G401 (cell line): ENCODE measurements at regions not wholly inside any gene's neighbourhood (a gene's known extent, or its start where the extent isn't known, plus 50 kb on each side); places are given as distances from the start of the nearest gene placed in this dataset.

Experiments
- DNase-seq: peaks from one replicate; pipeline ENCODE4 v3.0.0-alpha.2; 2015; ENCODE audit warnings: low spot score
- in situ Hi-C: cut with HindIII; loops from 2 replicates; pipeline ENCODE4 v1.10.0; 2016; ENCODE audit warnings: low sequenced_read_pairs, mixed read lengths

DNA sequence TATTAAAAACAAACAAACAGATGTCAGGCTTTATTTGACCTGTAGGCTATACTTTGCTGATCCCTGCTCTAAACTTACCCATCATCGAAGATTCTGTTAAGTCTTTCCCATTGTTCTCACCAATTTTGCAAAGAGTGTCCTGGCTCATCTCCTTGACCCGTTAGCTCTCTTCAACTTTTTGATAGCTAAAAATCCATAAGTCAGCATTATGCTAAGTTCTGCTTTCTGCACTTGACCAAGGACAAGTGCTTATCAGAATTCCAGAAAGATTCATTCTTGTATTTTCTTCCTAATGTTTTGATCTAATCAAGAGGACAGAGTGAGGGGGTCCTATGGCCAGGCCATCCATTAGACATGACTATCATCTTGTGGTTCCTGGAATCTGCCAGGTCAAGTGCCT is 503.5 kb downstream of the FUT8 start:
- DNase-seq = no peak
- in situ Hi-C loops = no loop called here

DNA sequence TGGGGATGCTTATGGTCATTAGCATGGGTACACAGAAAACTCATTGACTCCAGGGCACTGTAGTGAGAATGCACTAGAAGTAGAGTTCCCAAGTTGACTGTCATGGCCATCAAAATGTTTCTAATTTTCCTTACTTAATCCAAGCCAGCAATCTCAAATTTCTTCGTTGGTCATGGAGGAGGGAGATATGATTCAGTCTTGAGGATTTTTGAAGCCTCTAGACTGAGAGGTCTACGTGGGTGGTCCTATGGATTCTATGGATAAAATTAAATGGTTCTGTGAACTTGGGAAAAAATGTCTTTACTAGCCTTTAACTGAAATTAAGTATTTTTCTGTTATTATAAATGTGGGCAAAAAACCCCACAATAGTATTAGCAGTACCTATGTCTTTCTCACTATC is 508.5 kb downstream of the FUT8 start:
- in situ Hi-C loops = no loop called here
- DNase-seq = no peak

DNA sequence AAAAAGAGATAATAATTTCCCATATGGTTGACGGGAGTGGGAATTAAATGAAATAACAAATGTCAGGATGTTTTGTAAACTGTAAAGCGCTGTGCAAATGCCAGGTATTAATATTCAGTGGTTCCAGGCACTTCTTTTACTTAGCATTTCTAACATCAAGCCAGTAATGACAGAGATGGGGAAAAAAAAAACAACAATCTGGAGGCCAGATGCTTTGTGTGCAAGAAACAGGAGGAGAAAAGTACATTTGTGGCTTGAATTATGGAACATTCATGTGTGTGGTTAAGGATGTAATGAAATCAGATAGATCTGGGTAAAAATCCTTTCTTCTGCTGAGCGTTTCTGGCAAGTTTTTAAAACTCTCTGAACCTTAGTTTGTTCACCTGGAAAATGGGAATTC is 509.6 kb downstream of the FUT8 start:
- in situ Hi-C loops = no loop called here
- no peak for DNase-seq

DNA sequence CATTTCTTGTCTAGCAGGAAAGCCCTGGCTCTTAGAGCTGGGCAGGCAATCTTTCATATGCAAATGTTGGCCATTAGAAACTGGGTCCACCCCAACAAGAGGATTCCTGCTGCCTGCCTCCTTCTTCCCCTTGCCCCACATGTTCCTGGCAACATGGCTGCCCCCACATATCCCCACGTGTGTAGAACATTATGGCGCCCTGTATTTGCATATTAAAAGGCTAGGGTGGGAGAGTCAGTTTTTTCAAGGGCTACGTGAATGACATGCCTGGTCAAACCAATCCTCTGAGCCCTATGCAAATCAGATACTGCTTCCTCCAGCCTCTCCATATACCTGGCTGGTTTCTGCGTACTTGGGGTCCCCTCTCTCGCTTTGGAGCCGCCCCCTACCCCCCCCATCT is 514.0 kb downstream of the FUT8 start:
- no peak for DNase-seq
- in situ Hi-C loops = no loop called here

DNA sequence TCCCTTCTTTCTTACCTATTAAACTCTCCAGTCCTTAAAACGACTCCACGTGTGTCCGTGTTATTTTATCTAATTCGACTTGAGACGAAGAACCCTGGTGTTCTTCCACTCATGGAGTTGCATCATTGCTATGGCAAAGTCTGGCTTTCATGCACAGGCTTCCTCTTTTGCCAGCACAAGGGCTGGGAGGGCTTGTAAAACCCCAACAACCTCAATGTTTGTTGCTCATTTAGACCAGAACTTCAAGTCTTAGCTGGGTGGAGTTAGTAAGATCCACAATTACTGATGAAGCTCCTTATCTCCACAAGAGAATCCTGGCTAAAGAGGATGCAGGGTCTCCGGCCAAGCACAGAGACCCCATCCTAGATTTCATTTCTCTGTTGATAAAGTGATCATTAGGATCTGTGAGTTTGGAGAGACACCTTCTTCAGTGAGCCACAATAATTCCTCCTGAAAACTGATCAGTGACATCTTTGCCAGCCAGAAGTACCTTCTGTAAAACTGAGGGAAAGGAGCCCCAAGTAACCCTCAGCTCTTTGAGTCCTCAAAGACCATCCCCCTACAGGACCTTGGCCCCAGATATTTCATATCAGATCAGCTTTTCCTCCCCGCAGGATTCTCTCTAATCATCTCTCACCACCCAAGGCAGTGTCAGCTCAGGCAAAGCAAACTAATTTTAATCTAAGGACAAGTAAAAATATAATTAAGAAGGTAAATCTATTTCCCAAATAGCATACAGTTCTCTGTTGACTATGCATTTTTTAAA is 514.6 kb downstream of the FUT8 start:
- in situ Hi-C loops = no loop called here

DNA sequence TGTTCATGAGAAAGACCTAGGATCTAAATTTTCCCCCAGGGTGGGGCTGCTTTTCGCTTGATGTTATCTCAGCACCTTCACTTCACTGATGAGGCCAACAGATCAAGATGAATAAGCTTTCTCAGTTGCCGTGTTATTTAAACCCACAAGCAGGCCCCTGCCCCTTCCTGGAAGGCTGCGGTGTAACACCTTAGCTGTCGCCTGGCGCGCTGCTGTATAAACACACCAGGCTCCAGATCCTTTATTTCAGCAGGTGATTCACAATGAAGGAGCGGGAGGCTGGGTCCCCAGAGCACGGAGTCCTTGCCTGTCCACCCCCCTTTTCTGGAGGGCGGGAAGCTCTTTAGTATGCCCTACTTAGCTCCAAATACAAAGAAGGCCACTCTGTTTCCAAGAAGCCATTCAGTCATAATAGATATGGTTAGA is 515.4 kb downstream of the FUT8 start:
- in situ Hi-C loops = no loop called here
- no peak for DNase-seq

More for the DNA sequence above, 514.6 kb downstream of the FUT8 start:
- no peak for DNase-seq

DNA sequence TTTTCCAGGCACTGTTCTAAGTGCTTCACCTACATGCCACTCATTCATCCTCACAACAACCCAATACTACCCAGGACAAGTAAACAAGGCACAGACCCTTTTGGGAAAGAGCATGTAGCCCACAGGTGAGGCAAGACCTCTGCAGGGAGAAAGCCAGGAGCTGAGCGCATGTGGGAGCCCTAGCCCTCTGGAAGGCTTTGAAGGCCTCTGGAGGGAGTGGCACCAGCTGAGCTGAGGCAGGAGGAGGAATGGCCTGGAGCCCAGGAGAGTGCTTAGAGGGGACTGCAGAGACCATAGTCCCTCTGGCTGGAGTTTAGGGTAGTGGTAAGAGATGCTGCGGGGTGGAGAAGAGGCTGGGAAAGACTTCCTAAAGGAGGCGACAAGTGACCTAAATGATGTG is 516.5 kb downstream of the FUT8 start:
- in situ Hi-C loops = no loop called here
- DNase-seq = no peak

DNA sequence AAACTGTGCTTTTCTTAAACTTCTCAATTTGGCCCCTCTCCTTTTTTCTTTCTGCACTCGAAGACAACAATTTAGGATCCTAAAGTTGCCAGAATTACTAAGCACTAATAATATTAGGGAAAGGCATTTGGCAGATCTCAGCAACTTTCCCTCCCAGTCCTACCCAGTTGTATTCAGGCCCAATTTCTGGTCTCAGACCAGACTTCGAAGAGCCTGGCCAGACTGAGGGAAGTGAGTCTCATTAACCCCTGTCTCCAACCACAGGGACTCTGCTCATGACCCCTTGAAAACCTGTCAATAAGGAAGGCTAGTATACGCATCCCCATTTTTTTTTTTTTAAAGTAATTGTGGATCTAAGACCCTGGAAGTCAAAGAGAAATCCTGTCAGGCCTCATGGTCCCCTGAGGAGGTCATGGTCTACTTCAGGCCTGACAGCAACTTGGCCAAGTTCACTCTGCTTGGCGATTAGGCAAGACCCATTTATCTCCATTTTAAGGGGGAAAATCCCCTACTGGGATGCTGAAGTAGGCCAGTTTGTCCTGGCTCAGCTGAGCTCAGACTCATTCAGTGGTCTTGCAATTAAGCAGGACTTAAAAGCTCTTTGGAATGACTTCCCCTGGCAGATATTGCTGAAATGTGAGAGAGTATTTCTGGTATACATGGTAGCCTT is 521.0 kb downstream of the FUT8 start:
- in situ Hi-C loops = no loop called here
- no peak for DNase-seq

DNA sequence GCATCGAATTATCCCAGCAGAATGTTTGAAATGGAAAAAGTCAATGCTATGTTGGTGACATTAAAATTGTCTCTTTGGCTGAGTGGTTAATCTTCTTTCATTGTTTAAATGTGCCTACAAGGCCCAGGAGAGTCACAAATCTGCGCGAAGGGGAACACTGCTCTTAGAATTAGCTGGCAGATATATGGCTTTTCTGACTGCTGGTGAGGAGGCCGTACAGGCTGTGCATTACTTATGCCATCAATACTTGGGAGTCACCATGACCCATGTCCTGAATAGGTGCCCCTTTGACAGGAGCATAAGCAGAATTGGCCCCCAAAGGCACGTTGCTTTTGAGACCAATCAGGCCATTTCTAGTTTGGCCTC is 521.5 kb downstream of the FUT8 start:
- DNase-seq = no peak
- in situ Hi-C loops = no loop called here

DNA sequence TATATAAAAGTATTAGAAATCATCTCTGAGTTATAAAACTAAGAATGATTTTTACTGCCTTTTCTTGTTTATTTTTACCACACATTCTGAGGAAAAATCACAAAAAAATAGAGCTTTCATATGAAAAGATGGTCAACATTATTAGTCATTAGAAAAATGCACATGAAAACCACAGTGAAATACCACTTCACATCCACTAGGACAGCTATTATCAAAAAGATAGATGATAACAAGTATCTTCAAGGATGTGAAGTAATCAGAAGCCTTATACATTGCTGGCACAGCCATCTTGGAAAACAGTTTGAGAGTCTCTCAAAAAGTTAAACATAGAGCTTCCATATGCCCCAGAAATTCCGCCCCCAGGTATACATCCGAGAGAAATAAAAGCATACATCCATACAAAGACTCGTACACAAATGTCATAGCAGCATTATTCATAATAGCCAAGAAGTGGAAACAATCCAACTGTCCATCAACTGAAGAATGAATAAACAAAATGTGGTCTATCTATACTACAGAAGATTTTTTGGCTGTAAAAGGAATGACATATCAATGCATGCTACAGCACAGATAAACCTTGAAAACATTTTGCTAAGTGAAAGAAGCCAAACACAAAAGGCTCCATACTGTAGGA is 523.9 kb downstream of the FUT8 start:
- in situ Hi-C loops = no loop called here
- no peak for DNase-seq

DNA sequence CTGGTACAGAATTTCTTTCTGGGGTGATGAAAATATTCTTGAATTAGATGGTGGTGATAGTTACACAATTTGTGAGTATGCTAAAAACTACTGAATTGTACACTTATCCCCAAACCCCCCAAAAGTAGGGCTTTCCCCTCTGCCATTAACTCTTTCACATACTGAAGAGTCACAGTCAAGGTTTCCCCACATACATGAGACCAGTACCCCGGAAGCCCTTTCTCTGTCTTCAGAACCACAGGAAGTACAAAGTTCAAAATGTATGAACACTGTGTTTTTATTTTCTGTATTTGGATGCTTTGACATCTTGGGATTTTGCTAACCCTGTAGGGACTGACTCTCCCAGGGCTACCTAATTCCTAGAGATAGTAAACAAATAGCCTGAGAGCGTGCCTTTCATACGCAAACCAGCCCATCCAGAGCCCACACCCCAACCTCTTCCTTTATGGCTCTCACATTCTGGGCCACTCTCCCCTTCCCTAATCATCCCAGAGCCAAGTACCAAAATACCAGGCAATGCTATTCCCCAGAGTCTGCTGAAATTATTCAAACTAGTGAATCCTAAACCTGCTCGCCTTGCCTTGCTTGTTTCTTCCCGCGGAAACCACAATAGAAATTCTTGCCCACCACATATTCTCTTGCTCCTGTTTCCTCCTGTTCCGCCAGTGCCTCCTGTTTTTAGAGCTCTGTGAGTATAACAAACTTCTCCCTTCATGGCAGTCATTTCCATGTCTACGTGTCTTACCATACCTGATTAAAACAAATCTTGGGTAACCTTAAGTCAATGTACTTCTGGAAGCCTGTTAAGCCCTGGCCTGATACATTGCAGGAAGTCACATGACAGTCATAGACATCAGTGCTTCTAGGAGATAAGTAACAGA is 524.8 kb downstream of the FUT8 start:
- in situ Hi-C loops = no loop called here
- no peak for DNase-seq

DNA sequence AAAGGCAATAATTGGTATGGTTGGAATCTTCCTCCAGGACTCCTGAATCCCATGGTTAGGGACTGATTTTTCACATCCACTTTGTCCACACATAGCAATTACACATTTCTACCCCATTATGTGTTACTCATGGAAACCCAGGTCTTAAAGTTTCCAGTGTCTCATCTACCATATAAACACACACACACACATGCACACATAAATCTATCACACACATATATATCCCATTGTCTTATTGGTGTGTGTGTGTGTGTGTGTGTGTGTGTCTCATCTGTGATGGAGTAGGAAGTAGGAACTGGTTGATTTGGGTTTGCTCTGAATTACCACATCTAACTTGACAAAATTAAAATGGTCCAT is 525.4 kb downstream of the FUT8 start:
- in situ Hi-C loops = no loop called here
- DNase-seq = no peak

DNA sequence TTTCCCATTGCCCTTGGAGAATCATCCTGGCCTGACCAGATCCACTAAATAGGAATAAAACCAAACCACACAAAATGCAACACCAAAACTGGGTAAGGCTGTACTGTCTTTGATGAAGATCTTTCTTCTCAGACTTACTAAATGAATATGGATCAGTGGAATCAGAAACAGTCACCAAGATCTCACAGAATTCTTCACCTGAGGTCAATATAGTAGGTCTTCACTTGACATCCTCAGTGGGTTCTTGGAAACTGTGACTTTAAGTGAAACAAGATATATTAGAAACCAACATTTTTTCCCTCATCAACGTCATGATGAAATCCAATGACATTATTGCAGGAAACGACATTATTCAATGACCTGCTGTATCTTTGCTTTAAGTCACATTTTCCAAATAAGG is 526.2 kb downstream of the FUT8 start:
- in situ Hi-C loops = no loop called here
- DNase-seq = no peak

DNA sequence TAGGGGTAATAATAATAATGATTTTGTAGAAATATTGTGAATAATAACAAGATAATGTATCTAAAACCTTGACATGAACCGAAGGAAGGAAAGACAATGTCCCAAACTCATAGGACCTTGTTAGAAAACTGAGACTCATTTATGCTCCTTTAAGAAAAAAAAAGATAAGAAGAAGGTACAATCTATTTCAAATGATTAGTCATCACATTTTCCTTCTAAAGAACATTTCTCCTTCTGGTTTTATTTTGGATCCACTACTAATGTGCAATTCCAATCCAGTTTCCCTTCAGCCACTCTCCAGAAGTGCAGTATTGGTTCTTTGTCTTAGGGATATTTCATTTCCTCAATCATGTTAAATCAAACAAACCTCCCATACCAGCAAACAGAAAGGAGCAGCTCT is 526.7 kb downstream of the FUT8 start:
- in situ Hi-C loops = no loop called here
- no peak for DNase-seq

DNA sequence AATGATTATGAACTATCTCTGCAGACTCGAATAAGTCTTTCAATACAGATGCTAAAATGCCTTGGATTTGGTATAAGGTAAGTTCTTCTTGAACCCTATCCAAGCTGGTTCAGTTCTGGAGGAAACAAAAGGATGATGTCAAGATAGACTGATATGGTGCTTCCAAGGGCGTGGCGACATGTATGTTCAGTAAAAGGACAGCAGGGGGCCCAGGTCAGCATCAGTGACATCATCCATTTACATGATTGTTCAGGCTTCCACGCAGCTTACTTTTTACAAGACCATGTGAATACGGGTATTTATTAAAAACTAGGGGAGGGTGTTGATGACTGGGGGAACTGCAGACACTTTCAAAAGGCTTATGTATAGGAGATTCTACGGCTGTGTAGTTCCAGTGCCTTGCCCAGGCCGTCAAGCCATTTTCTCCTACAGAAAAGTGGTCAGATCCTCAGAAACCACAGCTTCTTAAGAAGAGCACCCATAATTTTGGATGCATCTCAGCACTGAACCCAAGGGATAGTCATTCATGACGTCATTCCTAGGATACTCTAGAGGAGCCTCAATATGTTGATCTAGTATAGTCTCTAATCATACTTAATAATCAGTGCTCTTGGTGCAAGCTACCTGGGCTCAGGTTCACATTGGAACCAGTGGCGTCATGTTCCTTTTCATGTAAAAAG is 527.7 kb downstream of the FUT8 start:
- in situ Hi-C loops = no loop called here
- no peak for DNase-seq

DNA sequence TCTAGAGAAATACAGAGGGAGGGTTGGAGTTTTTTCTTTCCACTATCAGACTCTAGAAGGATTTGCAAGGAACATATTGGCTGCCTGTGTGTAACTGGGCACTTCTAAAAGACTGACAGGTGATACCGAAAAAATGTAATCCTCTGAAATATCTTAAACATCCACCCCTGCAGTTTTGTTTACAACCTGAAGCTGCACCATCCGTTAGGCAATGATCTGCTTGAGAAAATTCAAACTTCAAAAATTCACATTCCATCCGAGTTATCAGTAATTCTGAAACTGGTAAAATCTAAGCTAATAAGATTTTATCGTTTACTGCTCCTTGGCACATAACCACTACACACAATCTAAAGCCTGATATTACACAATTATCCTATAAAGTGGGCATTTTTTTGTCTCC is 528.6 kb downstream of the FUT8 start:
- in situ Hi-C loops = no loop called here
- no peak for DNase-seq

DNA sequence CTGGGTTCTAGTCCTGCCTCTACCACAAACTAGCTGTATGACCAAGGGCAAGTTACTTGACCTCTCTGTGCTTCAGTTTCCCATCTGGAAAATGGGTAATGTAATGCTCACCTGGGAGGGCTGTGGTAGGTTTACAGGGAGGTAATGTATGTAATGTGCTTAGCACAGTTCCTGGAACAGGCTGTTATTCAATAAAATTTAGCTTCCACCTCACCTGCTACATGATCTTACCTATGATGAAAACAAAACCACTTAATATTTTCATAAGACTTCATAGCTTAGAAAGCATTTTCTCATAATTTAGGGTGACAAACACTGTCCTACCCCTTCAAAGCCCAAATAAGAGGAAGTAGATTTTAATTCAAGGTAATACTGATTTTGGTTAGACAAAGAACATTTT is 530.6 kb downstream of the FUT8 start:
- in situ Hi-C loops = no loop called here

DNA sequence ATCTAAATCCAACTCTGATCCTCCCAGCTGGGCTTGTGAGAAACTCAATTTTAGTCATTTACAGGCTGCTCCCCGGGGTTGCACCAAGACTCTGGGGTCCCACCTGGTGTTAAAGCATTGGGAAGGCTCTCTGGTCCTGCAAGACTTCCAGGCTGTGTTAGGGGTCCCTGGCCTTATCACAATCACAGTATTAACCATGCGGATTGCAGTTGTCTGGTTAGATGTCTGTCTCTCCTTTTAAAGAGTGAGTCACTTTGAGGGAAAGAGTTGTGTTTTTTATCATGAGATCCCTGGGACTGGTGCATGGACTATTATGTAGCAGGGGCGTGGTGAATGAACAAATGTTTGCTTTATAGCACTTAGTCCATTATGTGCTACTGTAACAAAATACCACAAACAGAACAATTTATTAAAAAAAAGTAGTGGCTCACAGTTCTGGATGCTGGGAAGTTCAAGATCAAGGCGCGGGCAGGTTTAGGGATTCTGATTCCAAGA is 531.4 kb downstream of the FUT8 start:
- DNase-seq = no peak
- in situ Hi-C loops = no loop called here

More for the DNA sequence above, 530.6 kb downstream of the FUT8 start:
- no peak for DNase-seq

DNA sequence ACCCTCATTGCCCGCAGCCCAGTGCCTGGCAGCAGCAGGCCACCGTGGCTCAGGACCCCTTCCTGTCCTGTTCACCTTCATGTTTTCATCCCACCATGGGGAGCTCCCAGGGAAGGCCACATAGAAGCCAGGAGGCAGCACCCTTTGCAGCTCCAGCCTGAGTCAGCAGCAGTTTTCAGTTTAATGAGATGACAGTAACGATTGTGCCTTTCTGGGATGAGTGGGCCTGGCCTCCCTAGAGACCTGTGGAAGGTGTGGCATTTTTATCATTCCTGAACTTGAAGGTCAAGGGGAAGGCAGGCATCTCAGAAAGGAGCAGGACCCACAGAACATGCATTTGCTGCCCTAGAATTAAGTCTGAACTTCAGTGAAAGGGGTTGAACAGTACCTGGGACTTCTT is 532.8 kb downstream of the FUT8 start:
- DNase-seq = no peak
- in situ Hi-C loops = no loop called here
